ENCODE measurements at regions not wholly inside any gene's neighbourhood (a gene's known extent, or its start where the extent isn't known, plus 50 kb on each side); places are given as distances from the start of the nearest gene placed in this dataset.

GRCh38 chr10:42883993-42884983 lies 101.7 kb downstream of the BMS1 start:
- H3K4me3 ChIP-seq (ENCODE audit: low read depth, low read length) = no peak overlapping the region
- no peak for TF ChIP-seq CTCF (IDR thresholded peaks at IDR 0.05; ENCODE audit: control insufficient read depth, extremely low read depth, insufficient read depth)
- no peak for DNase-seq (ENCODE audit: low read depth)

GRCh38 chr10:42885491-42886270 lies 103.1 kb downstream of the BMS1 start:
- H3K4me3 ChIP-seq (ENCODE audit: low read depth, low read length) = no peak overlapping the region
- TF ChIP-seq CTCF (IDR thresholded peaks at IDR 0.05; ENCODE audit: control insufficient read depth, extremely low read depth, insufficient read depth) = no peak
- DNase-seq (ENCODE audit: low read depth) = no peak

GRCh38 chr10:42887734-42888503 lies 105.3 kb downstream of the BMS1 start:
- no peak for DNase-seq (ENCODE audit: low read depth)
- TF ChIP-seq CTCF (IDR thresholded peaks at IDR 0.05; ENCODE audit: control insufficient read depth, extremely low read depth, insufficient read depth) = no peak
- H3K4me3 ChIP-seq (ENCODE audit: low read depth, low read length) = no peak overlapping the region

- no peak for TF ChIP-seq CTCF (IDR thresholded peaks at IDR 0.05; ENCODE audit: control insufficient read depth, extremely low read depth, insufficient read depth)
- H3K4me3 ChIP-seq (ENCODE audit: low read depth, low read length) = no peak overlapping the region
- DNase-seq (ENCODE audit: low read depth) = no peak
Observed at GRCh38 chr10:42888504-42889095, 106.0 kb downstream of the BMS1 start.

GRCh38 chr10:42896735-42897134 lies 114.1 kb downstream of the BMS1 start:
- TF ChIP-seq CTCF (IDR thresholded peaks at IDR 0.05; ENCODE audit: control insufficient read depth, extremely low read depth, insufficient read depth) = no peak
- no peak for DNase-seq (ENCODE audit: low read depth)
- no peak overlapping the region for H3K4me3 ChIP-seq (ENCODE audit: low read depth, low read length)

Measured in LNCaP clone FGC (cell line).